HG03097 (cell line): ENCODE measurements at regions not wholly inside any gene's neighbourhood (a gene's known extent, or its start where the extent isn't known, plus 50 kb on each side); places are given as distances from the start of the nearest gene placed in this dataset.
"Not testable (repeated sequence)": the region's sequence is repeated elsewhere in the genome, so short reads cannot be mapped to it uniquely, and the experiment has no call there.

Experiments used
- ATAC-seq: cut with Tn5 transposase; IDR thresholded peaks from one replicate; pipeline ENCODE4 v1.9.1; 2021; ENCODE audit not compliant: unreplicated experiment, low FRiP score

GRCh38 chr12:65672441-65672840 lies 151.8 kb upstream of the HMGA2 start:
- no peak for ATAC-seq

GRCh38 chr12:65673156-65673690 lies 151.1 kb upstream of the HMGA2 start:
- no peak for ATAC-seq

GRCh38 chr12:65673732-65674131 lies 150.6 kb upstream of the HMGA2 start:
- no peak for ATAC-seq

DNA sequence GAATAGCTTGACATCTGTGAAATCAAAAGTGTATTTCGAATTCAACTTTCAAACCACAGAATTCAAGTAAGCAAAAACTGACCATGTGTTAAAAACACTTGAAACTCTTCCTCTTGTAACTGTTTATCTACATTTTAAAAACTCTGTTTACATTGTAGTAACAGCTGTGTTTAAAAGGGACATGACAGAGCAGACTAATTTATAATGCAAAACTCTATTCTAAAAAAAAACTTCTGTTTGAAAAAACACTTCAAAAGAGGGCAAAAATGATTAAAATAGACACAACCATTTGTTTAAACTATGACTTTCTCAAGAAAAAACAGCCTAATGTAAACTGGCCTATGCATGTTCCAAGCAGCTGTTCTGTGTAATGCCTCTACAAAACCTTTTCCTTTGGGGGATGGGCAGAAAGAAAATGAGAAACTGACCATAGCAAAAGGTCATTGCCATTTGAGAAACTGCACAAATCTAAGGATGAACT lies 149.1 kb upstream of the HMGA2 start:
- ATAC-seq: no peak

DNA sequence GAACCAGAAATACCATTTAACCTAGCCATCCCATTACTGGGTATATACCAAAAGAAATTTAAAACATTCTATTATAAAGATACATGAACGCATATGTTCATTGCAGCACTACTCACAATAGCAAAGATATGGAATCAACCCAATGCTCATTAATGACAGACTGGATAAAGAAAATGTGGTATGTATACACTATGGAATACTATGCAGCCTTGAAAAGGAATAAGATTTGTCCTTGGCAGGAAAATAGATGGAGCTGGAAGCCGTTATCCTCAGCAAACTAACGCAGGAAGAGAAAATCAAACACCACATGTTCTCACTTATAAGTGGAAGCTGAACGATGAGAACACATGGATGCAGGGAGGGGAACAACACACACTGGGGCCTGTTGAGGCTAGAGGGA lies 146.1 kb upstream of the HMGA2 start:
- ATAC-seq: not testable (repeated sequence)

DNA sequence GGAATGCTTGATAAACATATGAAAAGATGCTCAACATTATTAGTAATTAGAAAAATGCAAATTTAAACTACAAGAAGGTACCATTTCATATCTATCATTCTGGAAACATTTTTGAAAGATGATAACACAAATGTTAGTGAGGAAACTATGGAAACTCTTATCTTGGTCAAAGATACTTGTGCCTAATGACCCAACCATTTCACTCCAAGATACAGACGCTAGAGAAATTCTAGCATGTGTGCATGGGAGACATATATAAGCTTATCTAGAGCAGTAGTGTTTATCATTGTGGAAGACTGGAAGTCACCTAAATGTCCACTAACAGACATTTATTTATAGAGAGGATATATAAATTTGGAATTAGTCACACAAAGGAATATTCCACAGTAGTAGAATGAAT lies 143.1 kb upstream of the HMGA2 start:
- ATAC-seq: no peak

- ATAC-seq: no peak
Measured at GRCh38 chr12:65682112-65682511, 142.2 kb upstream of the HMGA2 start.

DNA sequence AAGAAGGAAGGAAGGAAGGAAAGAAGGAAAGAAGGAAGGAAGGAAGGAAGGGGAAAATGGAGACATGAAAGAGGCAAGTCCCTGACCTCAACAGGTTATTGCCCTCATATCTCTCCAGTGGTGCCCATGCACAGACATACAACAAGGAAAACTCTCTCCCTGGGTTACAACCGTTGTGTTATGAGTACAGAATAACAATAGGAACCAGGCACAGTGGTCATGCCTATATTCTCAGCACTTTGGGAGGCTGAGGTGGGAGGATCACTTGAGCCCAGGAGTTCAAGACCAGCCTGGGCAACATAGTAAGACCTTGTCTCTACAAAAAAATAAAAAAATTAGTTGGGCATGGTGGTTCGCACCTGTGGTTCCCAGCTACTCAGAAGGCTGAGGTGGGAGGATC lies 139.4 kb upstream of the HMGA2 start:
- ATAC-seq: no peak

- ATAC-seq: no peak
Measured at GRCh38 chr12:65685514-65685913, 138.8 kb upstream of the HMGA2 start.

GRCh38 chr12:65689508-65689907 lies 134.8 kb upstream of the HMGA2 start:
- ATAC-seq: no peak

DNA sequence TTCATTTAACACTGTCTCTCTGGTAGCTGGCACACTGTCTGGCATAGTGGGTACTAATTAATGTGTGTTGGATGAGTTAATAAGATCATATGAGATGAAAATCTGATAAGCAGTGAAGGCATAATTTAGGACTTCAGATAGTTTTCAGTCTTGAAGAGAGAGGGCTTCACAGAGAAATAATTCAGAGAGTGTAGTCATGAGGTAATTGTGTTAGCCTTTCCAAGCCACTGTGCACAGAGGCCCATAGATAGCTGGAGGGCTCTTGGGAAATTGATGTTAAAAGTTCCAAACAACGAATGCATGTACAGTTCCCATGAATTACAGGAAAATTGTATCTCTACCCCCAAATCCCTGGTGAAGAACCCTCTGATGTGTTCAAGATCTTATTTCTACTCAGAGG lies 133.8 kb upstream of the HMGA2 start:
- no peak for ATAC-seq

DNA sequence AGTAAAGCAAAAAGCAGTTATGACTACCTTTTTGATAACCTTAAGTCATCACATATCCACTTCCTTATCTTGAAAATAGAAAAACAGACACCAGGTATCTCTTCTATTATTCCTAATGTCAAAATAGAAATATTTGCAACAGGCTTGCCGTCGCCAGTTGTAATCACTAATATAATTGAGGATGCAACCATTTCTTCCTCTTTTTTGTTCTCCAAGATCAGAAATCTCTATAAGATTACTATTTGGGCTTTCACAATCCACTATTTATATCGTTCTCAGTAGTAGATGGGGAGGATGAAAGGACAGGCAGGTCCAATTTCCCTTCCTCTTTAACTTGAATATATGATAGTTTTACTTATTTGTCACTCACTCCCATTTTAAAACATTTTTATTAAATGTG lies 130.2 kb upstream of the HMGA2 start:
- no peak for ATAC-seq

- ATAC-seq: no peak
Measured at GRCh38 chr12:65695113-65695865, 129.0 kb upstream of the HMGA2 start.

GRCh38 chr12:65696227-65696626 lies 128.1 kb upstream of the HMGA2 start:
- no peak for ATAC-seq

GRCh38 chr12:65699251-65699650 lies 125.0 kb upstream of the HMGA2 start:
- no peak for ATAC-seq

DNA sequence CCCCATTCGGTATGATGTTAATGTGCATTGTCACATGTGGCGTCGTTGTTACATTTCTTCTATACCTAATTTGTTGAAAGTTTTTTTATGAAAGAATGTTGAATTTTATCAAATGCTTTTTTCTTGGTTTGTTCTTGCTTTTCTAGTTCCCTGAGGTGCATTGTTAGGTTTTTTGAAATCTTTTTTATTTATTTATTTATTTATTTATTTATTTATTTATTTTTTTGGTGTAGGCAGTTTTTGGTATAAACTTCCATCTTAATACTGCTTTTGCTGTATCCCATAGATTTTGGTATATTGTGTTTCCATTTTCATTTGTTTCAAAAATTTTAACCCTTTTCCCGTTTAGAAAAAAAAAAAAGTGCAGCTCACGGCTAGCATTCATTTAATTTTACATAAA lies 121.1 kb upstream of the HMGA2 start:
- ATAC-seq: no peak

DNA sequence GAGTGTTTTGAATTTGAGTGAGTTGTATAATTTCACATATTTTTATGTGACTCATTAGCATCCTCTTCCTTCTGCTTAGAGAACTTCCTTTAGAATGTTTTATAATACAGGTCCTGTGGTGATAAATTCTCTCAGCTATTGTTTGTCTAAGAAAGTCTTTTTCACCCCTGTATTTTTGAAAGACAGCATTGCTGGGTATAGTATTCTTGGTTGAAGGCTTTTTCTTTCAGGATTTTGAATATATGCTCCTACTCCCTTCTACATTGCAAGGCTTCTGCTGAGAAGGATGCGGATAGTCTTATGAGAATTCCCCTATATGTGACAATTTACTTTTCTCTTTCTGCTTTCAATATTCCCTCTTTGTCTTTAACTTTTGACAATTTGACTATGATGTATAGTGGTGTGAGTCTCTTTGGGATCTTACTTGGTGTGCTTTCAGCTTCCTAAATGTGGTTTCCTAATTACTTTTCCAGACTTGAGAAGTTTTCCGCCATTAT lies 118.9 kb upstream of the HMGA2 start:
- ATAC-seq: no peak

DNA sequence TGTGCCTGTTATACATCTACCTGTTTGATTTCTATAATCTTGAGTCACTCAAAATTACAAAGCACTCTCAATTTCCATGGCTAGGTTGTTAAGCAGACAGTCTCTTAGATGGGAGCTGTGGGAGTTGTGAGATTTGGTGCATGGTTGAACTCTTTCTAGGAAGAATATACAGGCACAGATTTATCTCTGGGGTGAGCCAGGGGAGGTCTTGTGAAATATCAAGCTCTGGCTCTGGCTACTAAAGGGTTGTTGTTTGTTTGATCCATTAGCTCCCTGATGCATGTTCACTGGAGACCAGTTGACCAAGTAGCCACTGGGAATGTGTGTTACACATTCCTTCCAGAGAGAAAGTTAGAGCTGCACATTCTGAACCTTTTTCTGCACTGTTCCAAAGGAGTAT lies 117.2 kb upstream of the HMGA2 start:
- no peak for ATAC-seq

- no peak for ATAC-seq
Measured at GRCh38 chr12:65712260-65713004, 111.9 kb upstream of the HMGA2 start.

- ATAC-seq: no peak
Measured at GRCh38 chr12:65715961-65716360, 108.3 kb upstream of the HMGA2 start.
